H9 (cell line): ENCODE measurements at regions not wholly inside any gene's neighbourhood (a gene's known extent, or its start where the extent isn't known, plus 50 kb on each side); places are given as distances from the start of the nearest gene placed in this dataset.
A peak's percentile ranks its signal among the peaks of the same experiment; 100 is the strongest.

Experiments
- DNase-seq: peaks from one replicate; pipeline ENCODE4 v3.0.0-alpha.2; 2017
- H2AFZ ChIP-seq: one replicate; pipeline ENCODE4 v1.6.1; 2013; ENCODE audit warnings: mild to moderate bottlenecking, low read length, control low read depth, moderate library complexity
- H2AK5ac ChIP-seq: 2 replicates; pipeline ENCODE4 v1.6.1; 2013; ENCODE audit warnings: low read length, control low read depth, mixed read lengths; ENCODE audit not compliant: insufficient read length
- H2BK120ac ChIP-seq: one replicate; pipeline ENCODE4 v1.6.1; 2013; ENCODE audit warnings: low read depth, mild to moderate bottlenecking, low read length, control low read depth, inconsistent platforms; ENCODE audit not compliant: poor library complexity, severe bottlenecking
- H2BK12ac ChIP-seq: 2 replicates; pipeline ENCODE4 v1.6.1; 2013; ENCODE audit warnings: low read length, control low read depth, mixed read lengths, low read depth; ENCODE audit not compliant: insufficient read length
- H2BK15ac ChIP-seq: 2 replicates; pipeline ENCODE4 v1.6.1; 2013; ENCODE audit warnings: low read depth, low read length, control low read depth
- H2BK20ac ChIP-seq: one replicate; pipeline ENCODE4 v1.6.1; 2013; ENCODE audit warnings: low read depth, mild to moderate bottlenecking, low read length, control low read depth, inconsistent platforms; ENCODE audit not compliant: poor library complexity, severe bottlenecking
- H2BK5ac ChIP-seq: 2 replicates; pipeline ENCODE4 v1.6.1; 2013; ENCODE audit warnings: low read length, control low read depth, mixed read lengths; ENCODE audit not compliant: insufficient read length
- H3K14ac ChIP-seq: 2 replicates; pipeline ENCODE4 v1.6.1; 2013; ENCODE audit warnings: low read length, control low read depth; ENCODE audit not compliant: insufficient read depth
- H3K18ac ChIP-seq: 2 replicates; pipeline ENCODE4 v1.6.1; 2013; ENCODE audit warnings: low read depth, mild to moderate bottlenecking, mixed read lengths, low read length, control low read depth; ENCODE audit not compliant: insufficient read length
- H3K23ac ChIP-seq: 2 replicates; pipeline ENCODE4 v1.6.1; 2013; ENCODE audit warnings: low read length, control low read depth, mixed read lengths, low read depth; ENCODE audit not compliant: insufficient read length
- H3K23me2 ChIP-seq: 2 replicates; pipeline ENCODE4 v1.6.1; 2013; ENCODE audit warnings: low read depth, mild to moderate bottlenecking, mixed read lengths, low read length, control low read depth; ENCODE audit not compliant: insufficient read length, poor library complexity, severe bottlenecking
- H3K27ac ChIP-seq: 2 replicates; pipeline ENCODE4 v1.5.1; 2013; ENCODE audit warnings: low read length, control low read depth, mixed read lengths, low read depth; ENCODE audit not compliant: insufficient read length
- H3K27me3 ChIP-seq: 2 replicates; pipeline ENCODE4 v1.6.1; 2013; ENCODE audit warnings: low read length, control low read depth, inconsistent platforms; ENCODE audit not compliant: insufficient read depth
- H3K4ac ChIP-seq: 2 replicates; pipeline ENCODE4 v1.6.1; 2013; ENCODE audit warnings: low read depth, mild to moderate bottlenecking, control low read depth, inconsistent platforms, low read length, moderate library complexity
- H3K4me1 ChIP-seq: 2 replicates; pipeline ENCODE4 v1.6.1; 2013; ENCODE audit warnings: low read length, control low read depth, inconsistent platforms; ENCODE audit not compliant: insufficient read depth
- H3K4me2 ChIP-seq: 2 replicates; pipeline ENCODE4 v1.6.1; 2013; ENCODE audit warnings: low read length, control low read depth, mixed read lengths; ENCODE audit not compliant: insufficient read length, insufficient read depth
- H3K56ac ChIP-seq: 2 replicates; pipeline ENCODE4 v1.6.1; 2013; ENCODE audit warnings: low read depth, mild to moderate bottlenecking, mixed read lengths, low read length, control low read depth; ENCODE audit not compliant: insufficient read length
- H3K79me1 ChIP-seq: 2 replicates; pipeline ENCODE4 v1.6.1; 2013; ENCODE audit warnings: low read depth, mild to moderate bottlenecking, moderate library complexity, low read length, control low read depth, inconsistent platforms; ENCODE audit not compliant: insufficient read depth, poor library complexity, severe bottlenecking
- H3K79me2 ChIP-seq: 2 replicates; pipeline ENCODE4 v1.6.1; 2013; ENCODE audit warnings: low read length, control low read depth, inconsistent platforms; ENCODE audit not compliant: insufficient read depth
- H3K9ac ChIP-seq: 2 replicates; pipeline ENCODE4 v1.6.1; 2013; ENCODE audit warnings: low read length, control low read depth, mixed read lengths; ENCODE audit not compliant: insufficient read length; ENCODE audit errors: extremely low read depth
- H3K9me3 ChIP-seq: one replicate; pipeline ENCODE4 v1.6.1; 2013; ENCODE audit warnings: low read depth, low read length, inconsistent platforms; ENCODE audit not compliant: control insufficient read depth
- H3T11ph ChIP-seq: one replicate; pipeline ENCODE4 v1.6.1; 2013; ENCODE audit warnings: mild to moderate bottlenecking, low read length, control low read depth, inconsistent platforms
- H4K20me1 ChIP-seq: one replicate; pipeline ENCODE4 v1.6.1; 2013; ENCODE audit not compliant: control insufficient read depth, insufficient read length, insufficient read depth
- H4K5ac ChIP-seq: 2 replicates; pipeline ENCODE4 v1.6.1; 2013; ENCODE audit warnings: low read depth, mild to moderate bottlenecking, mixed read lengths, low read length, control low read depth; ENCODE audit not compliant: insufficient read length
- H4K8ac ChIP-seq: replicated peaks from 2 replicates; pipeline ENCODE4 v1.6.1; 2013; ENCODE audit warnings: low read length, control low read depth, mixed read lengths, low read depth; ENCODE audit not compliant: insufficient read length
- H4K91ac ChIP-seq: 2 replicates; pipeline ENCODE4 v1.6.1; 2013; ENCODE audit warnings: low read depth, mild to moderate bottlenecking, moderate library complexity, mixed read lengths, low read length, control low read depth; ENCODE audit not compliant: insufficient read length
- H3K27ac Mint-ChIP-seq, 3 experiments: 2 replicates in 2 of 3; 3 replicates in 1 of 3; pipeline ENCODE4 v1.8.0; 2020 to 2021; ENCODE audit warnings: mixed read lengths in 3 of 3, mild to moderate bottlenecking in 1 of 3, moderate library complexity in 1 of 3
- H3K27me3 Mint-ChIP-seq: 2 replicates; pipeline ENCODE4 v1.8.0; 2021; ENCODE audit warnings: low read depth, mild to moderate bottlenecking, moderate library complexity, mixed read lengths
- H3K36me3 Mint-ChIP-seq, 3 experiments: 2 replicates in 2 of 3; 3 replicates in 1 of 3; pipeline ENCODE4 v1.8.0; 2020 to 2021; ENCODE audit warnings: low read depth in 3 of 3, mixed read lengths in 3 of 3; ENCODE audit not compliant: insufficient read depth in 1 of 3
- H3K4me1 Mint-ChIP-seq, 2 experiments: 2 replicates each; pipeline ENCODE4 v1.8.0; 2020; ENCODE audit warnings: mixed read lengths in 2 of 2
- H3K4me3 Mint-ChIP-seq, 2 experiments: 2 replicates in 1 of 2; 3 replicates in 1 of 2; pipeline ENCODE4 v1.8.0; 2020 to 2021; ENCODE audit warnings: mild to moderate bottlenecking in 2 of 2, mixed read lengths in 2 of 2, moderate library complexity in 1 of 2
- H3K9me3 Mint-ChIP-seq, 2 experiments: 2 replicates in 1 of 2; 3 replicates in 1 of 2; pipeline ENCODE4 v1.8.0; 2020; ENCODE audit warnings: mild to moderate bottlenecking in 2 of 2, mixed read lengths in 2 of 2, moderate library complexity in 1 of 2
- WGBS: extraction: QIAGEN DNeasy Blood & Tissue Kit; methylation state at CpG from one replicate; pipeline ENCODE4 v1.1.7; 2013; ENCODE audit warnings: missing lambda C conversion rate, low lambda C conversion rate, mixed read lengths; ENCODE audit not compliant: insufficient read length; ENCODE audit errors: extremely low coverage; 5-methylcytosine and 5-hydroxymethylcytosine counted together
- TF ChIP-seq, protein P1 (sequence below): fragments of 200-600 bp; sonication (generic); conservative IDR thresholded peaks from 3 replicates; pipeline ENCODE4 v1.8.0; 2021; ENCODE audit warnings: antibody characterized with exemption, mild to moderate bottlenecking

DNA sequence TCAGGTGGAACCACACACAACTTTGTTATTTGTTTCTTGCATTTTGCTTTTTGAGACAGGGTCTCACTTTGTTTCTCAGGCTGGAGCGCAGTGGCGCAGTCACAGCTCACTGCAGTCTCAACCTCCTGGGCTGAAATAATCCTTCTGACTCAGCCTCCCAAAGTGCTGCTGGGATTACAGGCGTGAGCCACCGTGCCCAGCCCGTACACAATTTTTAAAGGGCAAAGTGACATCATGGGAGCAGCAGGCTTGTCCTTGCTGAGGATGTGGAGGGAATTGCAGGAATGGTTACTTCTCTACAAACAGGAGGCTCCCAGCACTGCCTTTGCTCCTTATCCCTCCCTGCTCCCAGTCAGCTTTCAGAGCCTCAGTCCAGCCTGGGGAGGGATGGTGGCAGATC lies 355.9 kb upstream of the KLHL29 start:
- Histone ChIP-seq H2BK20ac (no peak overlapping the region), H3K27ac (no peak overlapping the region), H3K14ac (no peak overlapping the region), H3K4me1 (no peaks in the 10 kb centered on the region; the same call in 1 of the 2 replicates), H3K79me2 (no peaks in the 10 kb centered on the region), H3K79me1 (no peaks in the 10 kb centered on the region), H3K9me3 (no peaks in the 10 kb centered on the region), H3K9ac (no peak overlapping the region), H3K23ac (no peak overlapping the region), H4K20me1 (no peaks in the 10 kb centered on the region), H3K23me2 (no peaks in the 10 kb centered on the region), H2BK5ac (no peak overlapping the region), H4K8ac (peak overlapping the region; percentile 61), H2BK120ac (no peak overlapping the region), H2AFZ (no peak overlapping the region), H4K91ac (no peak overlapping the region), H4K5ac (no peak overlapping the region), H2BK12ac (no peak overlapping the region), H3K4ac (no peak overlapping the region), H3K27me3 (no peaks in the 10 kb centered on the region), H3K18ac (no peak overlapping the region), H2BK15ac (no peak overlapping the region), H2AK5ac (no peak overlapping the region), H3T11ph (no peak overlapping the region), H3K56ac (no peak overlapping the region), H3K4me2 (no peak overlapping the region)
- Mint-ChIP-seq H3K9me3 (no peaks in the 10 kb centered on the region; a peak in 2 of 5 replicates), H3K27me3 (peaks cover 2% of the 10 kb centered on the region; the same call in 1 of the 2 replicates), H3K4me1 (peaks cover 13 to 14% of the 10 kb centered on the region in 2 experiments), H3K27ac (no peak overlapping the region), H3K36me3 (no peaks in the 10 kb centered on the region), H3K4me3 (no peak overlapping the region)
- TF ChIP-seq, protein P1, sequence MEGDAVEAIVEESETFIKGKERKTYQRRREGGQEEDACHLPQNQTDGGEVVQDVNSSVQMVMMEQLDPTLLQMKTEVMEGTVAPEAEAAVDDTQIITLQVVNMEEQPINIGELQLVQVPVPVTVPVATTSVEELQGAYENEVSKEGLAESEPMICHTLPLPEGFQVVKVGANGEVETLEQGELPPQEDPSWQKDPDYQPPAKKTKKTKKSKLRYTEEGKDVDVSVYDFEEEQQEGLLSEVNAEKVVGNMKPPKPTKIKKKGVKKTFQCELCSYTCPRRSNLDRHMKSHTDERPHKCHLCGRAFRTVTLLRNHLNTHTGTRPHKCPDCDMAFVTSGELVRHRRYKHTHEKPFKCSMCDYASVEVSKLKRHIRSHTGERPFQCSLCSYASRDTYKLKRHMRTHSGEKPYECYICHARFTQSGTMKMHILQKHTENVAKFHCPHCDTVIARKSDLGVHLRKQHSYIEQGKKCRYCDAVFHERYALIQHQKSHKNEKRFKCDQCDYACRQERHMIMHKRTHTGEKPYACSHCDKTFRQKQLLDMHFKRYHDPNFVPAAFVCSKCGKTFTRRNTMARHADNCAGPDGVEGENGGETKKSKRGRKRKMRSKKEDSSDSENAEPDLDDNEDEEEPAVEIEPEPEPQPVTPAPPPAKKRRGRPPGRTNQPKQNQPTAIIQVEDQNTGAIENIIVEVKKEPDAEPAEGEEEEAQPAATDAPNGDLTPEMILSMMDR = no peak
- no peak for DNase-seq
- no CpG with 5 or more reads among the region's 5 CpGs for WGBS
